Activated CD4-positive, CD25-positive, alpha-beta regulatory T cell treated with anti-CD3 and anti-CD28 coated beads, Interleukin-2, amount 50 U/mL, for 16 hours (primary cell): ENCODE measurements at regions not wholly inside any gene's neighbourhood (a gene's known extent, or its start where the extent isn't known, plus 50 kb on each side); places are given as distances from the start of the nearest gene placed in this dataset.
"Not testable (repeated sequence)": the region's sequence is repeated elsewhere in the genome, so short reads cannot be mapped to it uniquely, and the experiment has no call there.

Source experiments
- DNase-seq: peaks from one replicate; pipeline ENCODE4 v3.0.0-alpha.2; 2020; ENCODE audit warnings: low read depth, low spot score

DNA sequence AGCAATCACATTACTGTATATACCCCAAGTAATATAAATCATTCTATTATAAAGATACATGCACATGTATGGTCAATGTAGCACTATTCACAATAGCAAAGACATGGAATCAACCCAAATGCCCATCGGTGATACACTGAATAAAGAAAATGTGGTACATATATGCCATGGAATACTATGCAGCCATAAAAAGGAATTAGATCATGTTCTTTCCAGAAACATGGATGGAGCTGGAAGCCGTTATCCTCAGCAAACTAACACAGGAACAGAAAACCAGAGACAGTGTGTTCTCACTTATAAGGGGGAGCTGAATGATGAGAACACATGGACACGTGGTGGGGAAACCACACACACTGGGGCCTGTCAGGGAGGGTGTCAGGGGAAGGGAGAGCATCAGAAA lies 1180.9 kb downstream of the REEP3 start:
- not testable (repeated sequence) for DNase-seq

DNA sequence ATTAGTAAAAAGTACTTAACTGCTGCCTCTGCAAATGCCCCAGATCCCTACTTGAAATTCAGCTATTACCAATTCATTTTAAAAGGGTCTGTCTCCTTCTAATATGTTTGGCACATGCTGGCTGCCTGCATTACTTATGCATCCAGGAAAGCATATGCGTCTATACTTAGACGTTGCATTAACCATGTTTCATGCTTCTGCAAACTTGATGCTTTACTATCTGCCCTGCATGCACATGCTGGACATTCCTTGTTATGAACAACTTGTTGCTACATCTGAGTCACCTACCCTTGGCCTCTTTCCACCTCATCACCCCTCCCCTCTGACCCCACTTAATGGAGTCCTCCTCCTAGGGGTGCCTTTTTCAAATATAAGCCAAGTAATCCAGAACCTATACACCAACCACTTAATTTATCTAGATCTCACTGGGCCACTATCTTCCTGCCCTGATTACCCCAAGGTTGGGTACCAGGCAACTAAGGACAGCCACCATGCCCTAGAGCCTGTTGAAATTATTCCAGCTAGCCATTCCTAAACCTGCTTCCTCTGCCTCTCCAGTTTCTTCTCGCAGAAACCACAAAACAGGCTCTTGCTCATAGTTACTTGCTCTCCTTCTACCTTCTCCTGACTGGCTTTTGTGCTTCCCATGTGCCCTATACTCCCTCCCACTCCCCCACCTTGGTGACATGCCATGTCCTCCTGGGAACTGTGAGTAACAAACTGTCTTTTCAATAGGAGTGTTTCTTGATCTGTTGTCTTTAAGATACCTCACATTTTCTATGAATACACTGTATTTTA lies 1187.9 kb downstream of the REEP3 start:
- no peak for DNase-seq

DNA sequence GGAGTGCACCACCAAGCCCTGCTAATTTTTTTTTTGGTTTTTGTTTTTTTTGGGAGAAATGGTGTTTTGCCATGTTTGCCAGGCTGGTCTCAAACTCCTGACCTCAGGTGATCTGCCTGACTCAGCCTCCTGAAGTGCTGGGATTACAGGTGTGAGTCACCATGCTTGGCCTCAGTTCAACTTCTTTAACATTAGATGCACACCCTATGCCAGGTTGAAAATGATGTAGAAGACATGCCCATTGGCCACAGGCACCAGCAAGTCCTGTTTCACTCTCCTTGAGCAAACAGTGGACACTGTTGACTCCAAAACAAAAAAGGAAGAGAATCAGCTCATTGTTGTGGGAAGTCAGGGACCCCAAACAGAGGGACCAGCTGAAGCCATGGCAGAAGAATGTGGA lies 1205.3 kb downstream of the REEP3 start:
- no peak for DNase-seq

DNA sequence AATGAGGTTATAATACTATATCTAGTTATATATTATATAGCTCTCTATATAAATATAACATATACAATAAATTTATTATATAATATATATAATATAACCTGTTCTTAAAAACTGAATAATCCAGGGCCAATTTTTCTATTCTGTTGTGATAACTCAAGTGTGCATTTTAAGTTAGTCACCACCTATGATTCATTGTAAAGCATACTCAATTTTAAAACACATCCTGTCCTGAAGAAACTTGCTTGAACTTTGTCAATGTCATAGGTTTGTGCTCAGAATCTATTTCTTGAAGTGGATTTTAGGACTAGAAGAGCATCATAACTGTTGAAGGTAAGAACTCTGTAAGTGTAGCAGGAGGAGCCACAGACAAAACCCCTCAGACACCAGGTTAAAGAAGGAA lies 1209.8 kb downstream of the REEP3 start:
- DNase-seq = no peak

DNA sequence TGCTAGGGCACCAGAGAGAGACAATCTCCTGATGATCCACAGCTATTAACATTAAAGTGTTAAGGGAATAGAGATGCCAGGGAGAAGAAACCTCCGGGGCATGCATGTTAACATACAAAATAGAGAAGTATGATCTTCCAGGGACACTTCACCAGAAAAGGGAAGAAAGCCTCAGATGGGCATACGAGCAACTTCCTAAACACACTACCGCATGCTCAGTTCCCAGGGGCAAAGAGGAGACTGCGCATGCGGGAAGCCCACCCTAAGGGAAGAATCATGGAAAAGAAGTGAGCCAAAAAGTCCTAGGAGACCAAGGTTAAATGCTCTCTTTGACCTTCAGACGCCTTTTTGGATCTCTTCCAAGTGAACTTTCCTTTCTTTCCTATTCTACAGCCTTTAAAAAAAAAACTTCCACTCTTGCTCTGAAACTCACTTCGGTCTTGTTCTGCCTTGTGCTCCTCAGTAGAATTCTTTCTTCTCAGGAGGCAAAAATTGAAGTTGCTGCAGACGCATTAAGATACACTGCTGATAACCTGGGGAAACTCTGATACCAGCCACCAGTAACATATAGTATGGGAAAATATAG lies 1211.3 kb downstream of the REEP3 start:
- no peak for DNase-seq

DNA sequence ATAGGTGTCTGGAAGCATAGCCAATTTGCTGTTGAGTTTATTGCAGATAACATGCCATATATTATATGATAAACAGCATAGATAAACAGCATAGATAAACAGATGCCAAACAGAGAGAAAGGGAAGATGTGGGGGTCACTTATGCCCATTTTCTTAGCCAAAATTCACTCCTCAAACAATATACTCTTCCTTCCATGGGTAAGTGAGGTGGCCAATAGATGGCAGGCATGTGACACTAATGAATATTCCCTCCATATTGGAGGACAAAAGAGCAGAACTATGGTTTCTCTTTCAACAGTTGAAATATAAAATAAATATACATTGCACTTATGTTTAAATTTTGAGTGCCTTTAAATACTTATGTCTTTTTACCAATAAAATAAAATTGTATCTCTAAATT lies 1212.8 kb downstream of the REEP3 start:
- DNase-seq = no peak

DNA sequence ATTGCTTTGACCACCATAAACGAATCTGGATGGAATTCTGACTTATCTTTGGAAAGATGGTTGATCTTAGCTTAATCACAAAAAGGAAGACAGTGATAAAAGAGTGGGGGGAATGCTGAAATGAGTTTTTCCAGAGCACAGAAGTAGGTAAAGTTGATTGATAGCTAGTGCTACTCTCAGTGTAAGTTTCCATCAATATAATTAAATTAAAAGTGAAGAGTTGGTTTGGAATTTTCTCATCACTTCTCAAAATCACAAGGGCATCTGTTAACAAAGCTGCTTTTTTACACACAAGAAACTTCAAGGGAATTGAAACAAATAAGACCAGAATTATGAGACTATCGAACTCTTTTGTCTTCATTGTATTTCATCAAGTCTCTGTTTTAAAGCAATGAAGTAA lies 1217.3 kb downstream of the REEP3 start:
- no peak for DNase-seq

DNA sequence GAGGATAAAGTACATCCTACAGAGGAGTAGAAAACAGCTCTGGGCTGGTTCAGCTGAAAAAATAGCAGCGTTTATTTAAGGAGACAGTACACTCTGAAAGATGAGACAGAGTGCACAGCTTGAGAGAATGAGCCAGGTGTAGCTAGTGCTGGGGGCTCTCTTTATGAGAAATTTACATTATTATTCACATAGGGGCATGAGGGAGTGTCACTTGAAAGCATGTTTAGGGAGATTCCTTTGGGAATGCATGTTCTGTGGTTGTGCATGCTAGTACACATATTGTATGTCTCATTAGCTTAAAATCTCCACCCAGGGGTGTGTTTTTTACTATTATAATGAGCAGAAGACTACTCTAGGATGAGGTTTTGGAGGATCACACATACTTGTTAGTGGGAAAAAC lies 1224.4 kb downstream of the REEP3 start:
- DNase-seq = no peak

DNA sequence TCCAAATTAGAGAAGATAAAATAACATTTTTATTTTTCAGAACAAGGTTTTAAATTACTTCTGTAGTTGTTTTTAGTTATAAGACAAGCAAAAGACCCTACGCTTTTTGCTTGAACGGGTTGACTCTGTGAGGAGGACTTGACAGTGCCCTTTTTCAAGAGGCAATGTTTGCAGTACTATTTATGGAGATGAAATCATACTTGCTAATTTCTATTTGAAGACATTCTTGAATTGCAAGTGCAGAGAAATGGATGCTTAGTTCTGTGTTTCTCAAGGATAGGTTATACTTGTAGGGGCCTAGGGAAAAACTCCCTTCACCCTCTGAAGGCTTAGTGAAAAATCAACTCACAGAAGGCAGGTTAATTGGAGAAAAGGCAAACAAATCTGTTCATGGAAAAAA lies 1229.5 kb downstream of the REEP3 start:
- DNase-seq = no peak

DNA sequence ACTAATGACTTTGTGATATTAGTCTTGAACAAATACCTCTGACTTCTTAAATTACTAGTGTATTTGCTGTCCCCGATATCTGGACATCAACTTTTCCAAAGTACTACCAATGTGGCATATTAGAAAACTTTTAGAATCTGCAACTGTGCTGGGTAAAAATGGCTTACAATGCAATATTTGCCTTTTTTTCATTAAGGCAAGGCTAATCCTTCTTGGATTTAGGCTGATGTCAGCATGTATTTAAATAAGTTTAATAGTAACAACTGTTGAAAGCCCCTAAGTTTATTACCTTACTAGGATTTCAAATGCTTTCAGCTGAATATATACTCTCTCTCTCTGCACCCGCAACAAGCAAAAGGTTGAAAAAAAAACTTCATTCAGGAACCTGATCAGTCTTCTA lies 1232.3 kb downstream of the REEP3 start:
- DNase-seq = no peak

DNA sequence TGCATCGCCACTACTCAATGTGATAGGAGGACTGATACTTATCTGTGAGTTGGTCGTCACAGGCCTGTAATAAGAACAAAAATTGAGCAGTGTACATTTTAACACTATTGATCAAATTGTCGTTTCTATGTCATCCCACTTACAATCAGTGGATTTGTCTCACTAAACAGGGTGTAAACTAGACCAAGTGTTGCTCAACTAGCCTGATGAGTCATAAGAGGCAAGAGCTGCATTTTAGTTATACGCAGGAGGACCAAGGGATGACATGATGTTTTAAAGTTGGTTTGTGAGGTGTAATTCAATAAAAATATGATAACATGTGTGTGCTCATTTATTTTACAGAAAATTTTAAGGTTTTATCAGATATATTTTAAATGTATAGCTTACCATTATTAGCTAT lies 1239.2 kb downstream of the REEP3 start:
- no peak for DNase-seq

DNA sequence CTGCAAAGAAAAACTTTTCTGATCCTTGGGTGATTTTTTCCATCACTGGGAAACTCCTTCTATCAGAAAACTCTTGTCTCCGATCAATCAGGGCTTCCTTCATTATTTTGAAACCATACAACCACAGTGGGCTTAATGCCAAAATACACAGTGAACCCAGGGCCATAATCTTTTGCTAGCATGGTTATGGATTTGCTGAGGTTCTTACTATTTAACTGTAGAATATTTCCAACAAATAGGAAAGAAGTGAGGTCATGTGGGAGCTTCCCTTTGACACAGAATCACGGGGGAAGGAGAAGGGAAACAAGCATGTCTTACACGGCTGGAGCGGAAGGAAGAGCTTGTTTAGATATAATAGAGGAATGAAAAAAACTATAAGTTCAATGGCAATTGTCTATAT lies 1241.7 kb downstream of the REEP3 start:
- no peak for DNase-seq

DNA sequence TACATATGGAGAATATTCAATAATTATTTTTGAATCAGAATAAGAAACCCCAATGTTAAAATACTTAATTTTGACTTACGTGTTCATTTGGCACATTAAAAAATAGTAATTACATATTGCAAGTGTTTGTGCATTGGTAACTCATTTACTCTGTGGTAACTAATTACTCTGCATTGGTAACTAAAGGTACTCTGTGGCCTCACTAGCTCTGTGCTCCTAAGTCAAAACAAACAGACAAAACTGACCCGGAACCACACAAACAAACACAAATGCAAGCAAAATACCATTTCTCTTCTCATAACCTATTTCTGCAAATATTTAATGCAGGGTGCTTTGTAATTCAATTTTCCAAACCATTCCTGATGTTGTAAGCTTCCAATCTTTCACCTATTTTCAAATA lies 1244.3 kb downstream of the REEP3 start:
- no peak for DNase-seq

DNA sequence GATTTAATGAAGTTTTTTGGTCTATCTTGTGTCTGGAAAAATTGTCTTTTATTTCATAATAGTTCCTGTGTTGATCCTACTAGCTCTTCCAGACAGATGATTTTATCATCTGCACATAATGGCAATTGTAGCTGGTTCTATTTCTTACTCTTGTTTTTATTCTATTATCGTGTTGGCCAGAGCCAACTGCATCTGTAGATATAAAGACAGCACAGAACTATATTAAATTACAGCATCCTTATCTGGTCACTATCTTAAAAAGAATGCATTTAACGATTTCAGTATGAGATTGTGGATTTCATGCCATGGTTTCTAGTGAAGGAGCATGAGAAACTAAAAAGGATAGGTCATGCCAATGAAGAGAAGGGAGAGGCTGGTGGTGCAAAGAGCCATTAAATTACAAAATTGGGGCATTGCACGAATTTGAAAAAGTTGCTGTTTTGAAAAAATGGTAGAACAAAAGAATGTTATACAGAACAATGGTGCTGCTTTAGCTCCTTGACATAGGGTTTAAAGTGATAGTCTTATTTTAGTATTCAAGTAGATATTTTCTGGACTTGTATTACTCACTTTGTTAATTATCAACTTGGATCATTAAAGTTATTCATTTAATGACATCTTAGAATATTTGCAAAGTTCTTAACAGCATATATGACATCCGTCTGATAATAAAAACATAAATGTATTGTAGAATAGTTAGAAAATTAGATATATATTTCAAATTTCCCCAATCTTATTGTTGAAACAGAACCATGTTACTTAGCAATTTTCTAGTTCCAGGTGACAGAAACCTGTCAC lies 1250.3 kb downstream of the REEP3 start:
- DNase-seq = no peak

DNA sequence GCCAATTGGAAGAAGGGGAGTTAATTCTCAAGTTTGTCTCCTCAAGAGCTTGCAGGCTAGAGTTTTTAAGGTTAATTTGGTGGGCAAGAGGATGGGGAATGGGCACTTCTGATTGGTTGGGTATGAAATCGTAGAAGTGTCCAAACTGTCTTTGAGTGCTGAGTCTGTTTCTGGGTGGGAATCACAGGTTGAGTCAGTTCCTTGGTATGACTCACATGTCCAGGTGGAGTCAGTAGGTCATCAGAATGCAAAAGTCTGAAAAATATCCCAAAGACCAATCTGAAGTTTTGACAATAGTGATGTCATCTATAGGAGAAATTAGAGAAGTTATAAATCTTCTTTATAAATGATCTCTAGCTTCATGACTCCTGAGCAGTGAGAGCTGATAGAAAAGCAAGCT lies 1252.2 kb downstream of the REEP3 start:
- no peak for DNase-seq

DNA sequence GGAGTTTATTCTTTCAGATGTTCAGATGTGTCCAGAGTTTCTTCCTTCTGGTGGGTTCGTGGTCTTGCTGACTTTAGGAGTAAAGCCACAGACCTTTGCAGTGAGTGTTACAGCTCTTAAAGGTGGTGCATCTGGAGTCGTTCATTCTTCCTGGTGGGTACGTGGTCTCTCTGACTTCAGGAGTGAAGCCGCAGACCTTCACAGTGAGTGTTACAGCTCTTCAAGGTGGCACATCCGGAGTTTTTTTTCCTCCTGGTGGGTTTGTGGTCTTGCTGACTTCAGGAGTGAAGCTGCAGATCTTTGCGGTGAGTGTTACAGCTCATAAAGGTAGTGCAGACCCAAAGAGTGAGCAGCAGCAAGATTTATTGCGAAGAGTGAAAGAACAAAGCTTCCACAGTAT lies 1263.2 kb downstream of the REEP3 start:
- DNase-seq = not testable (repeated sequence)

DNA sequence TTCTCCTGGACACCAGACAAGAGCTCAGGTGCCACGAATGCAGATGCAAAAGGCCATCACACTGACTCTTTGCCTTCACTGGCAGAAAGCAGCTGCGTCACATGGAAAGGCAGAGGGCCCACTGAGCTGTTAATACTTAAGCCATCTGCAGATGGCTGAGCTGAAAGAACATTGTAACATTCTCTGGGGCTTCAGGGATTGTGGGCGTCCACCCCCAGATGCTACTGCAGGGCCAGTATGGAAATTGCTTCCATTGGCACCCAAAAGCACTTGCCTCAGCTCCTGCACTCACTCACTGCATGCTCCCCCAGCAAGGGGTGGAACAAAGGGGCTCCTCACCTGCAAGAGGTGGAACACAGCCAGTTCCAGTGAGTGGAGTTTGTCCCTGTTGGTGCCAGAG lies 1264.6 kb downstream of the REEP3 start:
- no peak for DNase-seq

DNA sequence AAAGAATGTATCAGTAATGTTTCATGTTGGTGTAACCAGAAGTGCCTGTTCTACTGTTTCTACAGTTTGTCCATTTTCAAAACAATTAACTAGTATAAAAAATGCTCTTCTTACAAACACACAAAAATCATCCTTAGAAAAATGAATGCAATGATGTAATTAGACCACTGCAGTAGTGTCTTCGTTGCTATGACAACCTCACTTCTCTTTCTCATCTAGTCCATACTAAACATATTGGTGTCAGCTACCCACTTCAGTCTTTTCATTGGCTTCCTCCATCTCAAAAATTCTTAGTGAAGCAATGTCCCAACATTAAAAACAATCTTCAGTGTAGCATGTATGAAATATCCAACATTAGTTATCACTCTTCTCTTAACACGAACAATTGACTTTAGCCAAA lies 1265.8 kb downstream of the REEP3 start:
- no peak for DNase-seq

DNA sequence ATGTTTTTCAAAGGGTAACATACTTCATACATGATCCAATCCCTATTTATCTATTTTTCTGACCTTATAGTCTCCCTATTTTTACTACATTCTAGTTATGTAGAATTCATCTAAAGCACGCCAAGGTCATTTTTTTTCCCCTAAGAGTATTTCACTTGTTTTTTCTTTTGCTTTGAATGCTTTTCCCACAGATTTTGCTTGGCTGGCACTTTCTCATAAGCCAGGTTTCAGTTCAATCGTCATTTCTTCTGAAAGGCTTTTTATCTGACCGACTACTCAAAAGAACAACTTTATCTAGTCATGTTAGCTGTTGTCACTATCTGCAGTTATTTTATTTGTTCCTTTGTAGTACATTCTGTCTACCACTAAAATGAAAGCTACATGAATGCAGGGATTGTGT lies 1274.6 kb downstream of the REEP3 start:
- no peak for DNase-seq

DNA sequence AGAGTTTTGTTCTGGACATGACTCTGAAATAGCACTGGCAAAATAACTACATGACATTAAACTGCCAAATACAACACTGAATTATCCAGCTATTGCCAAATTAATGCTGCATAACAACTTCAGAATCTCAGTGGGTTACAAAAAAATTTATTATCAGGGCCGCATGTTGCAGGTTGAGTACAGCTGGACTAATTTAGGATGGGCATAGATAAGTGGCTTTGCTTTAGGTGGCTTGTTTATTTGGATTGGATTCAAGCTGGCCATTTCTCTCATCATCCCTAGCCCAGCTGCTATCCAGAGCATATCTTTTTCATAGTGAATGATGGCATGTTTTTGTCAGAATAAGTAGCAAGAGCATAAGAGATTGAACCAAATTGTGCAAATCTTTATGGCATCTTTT lies 1277.1 kb downstream of the REEP3 start:
- DNase-seq = no peak

DNA sequence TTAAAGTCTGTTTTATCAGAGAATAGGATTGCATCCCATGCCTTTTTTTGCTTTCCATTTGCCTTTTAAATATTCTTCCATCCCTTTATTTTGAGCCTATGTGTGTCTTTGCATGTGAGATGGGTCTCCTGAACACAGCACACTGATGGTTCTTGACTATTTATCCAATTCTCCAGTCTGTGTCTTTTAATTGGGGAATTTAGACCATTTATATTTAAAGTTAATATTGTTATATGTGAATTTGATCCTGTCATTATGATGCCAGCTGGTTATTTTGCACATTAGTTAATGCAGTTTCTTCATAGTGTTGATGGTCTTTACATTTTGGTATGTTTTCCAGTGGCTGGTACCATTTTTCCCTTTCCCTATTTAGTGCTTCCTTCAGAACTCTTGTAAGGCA lies 1287.0 kb downstream of the REEP3 start:
- DNase-seq = not testable (repeated sequence)

DNA sequence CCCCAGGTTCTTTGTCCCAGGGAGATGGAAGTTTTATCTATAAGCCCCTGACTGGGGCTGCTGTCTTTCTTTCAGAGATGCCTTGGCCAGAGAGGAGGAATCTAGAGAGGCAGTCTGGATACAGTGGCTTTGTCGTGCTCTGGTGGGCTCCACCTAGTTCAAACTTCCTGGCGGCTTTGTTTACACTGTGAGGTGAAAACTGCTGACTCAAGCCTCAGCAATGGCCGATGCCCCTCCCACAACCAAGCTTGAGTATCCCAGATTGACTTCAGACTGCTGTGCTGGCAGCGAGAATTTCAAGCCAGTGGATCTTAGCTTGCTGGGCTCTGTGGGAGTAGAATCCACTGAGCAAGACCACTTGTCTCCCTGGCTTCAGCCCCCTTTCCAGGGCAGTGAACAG lies 1288.8 kb downstream of the REEP3 start:
- DNase-seq = not testable (repeated sequence)

DNA sequence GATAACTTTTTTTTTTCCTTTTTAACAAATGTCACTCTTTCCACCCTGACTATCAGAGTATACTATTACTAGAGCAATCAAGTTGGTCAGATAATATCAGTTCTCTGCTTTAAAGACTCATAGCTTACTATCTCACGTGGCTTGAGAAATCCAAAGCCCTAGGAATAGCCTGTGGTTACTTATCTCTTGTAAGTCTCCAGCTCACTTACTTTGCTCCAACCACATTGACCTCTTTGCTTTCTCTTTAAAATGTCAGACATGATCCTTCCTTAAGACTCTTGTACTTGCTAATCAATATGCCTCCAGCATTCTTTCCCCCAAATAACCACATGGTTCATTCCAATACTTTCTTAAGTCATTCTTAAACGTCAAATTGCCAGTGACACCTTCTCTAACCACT lies 1292.2 kb downstream of the REEP3 start:
- no peak for DNase-seq
